T-cell (primary cell): ENCODE measurements at regions not wholly inside any gene's neighbourhood (a gene's known extent, or its start where the extent isn't known, plus 50 kb on each side); places are given as distances from the start of the nearest gene placed in this dataset.

Experiments used
- ATAC-seq, 4 experiments: fragments of 200-7000 bp in 3 of 4; fragments of 150-1000 bp in 1 of 4; cut with Tn5 transposase; replicated peaks in 1 of 4; 1 replicate in 3 of 4; 2 replicates in 1 of 4; pipeline ENCODE4 v1.10.0; 2021; ENCODE audit warnings: moderate library complexity in 3 of 4, mild to moderate bottlenecking in 2 of 4, moderate number of reproducible peaks in 1 of 4
- CTCF ChIA-PET, 2 donors: fragments of 300-600 bp; sonication (Branson Sonifier 250); formaldehyde crosslinking; loops; one replicate each; lab custom pipeline; 2022; ENCODE audit warnings: antibody characterized with exemption in 2 of 2; lab: Charles Lee
- POLR2A ChIA-PET, 2 donors: fragments of 300-600 bp; sonication (Branson Sonifier 250); formaldehyde crosslinking; loops; one replicate each; lab custom pipeline; 2022; ENCODE audit warnings: antibody characterized with exemption in 2 of 2; lab: Charles Lee
- DNase-seq, 35 experiments: peaks; one replicate each; pipeline versions ENCODE4 v3.0.0 to v3.0.0-alpha.2; 2013 to 2023
- H3K27ac ChIP-seq: one replicate; pipeline ENCODE4 v1.5.1; 2013; ENCODE audit warnings: low read length
- H3K27me3 ChIP-seq, 2 experiments: replicated peaks in 1 of 2; 1 replicate in 1 of 2; 2 replicates in 1 of 2; pipeline versions ENCODE4 v1.6.1 to v1.7.0; 2013; ENCODE audit warnings: low read length in 1 of 2, mixed read lengths in 1 of 2; ENCODE audit not compliant: control insufficient read depth in 2 of 2, insufficient read depth in 2 of 2; ENCODE audit errors: extremely low read depth in 1 of 2
- H3K36me3 ChIP-seq, 2 donors: 1 replicate in 1 of 2; 2 replicates in 1 of 2; pipeline versions ENCODE4 v1.6.1 to v1.7.0; 2013; ENCODE audit warnings: low read length in 1 of 2; ENCODE audit not compliant: control insufficient read depth in 2 of 2, insufficient read depth in 1 of 2; ENCODE audit errors: extremely low read depth in 1 of 2
- H3K4me1 ChIP-seq, 2 experiments: 1 replicate in 1 of 2; 2 replicates in 1 of 2; pipeline versions ENCODE4 v1.6.1 to v1.7.0; 2013; ENCODE audit warnings: low read length in 2 of 2, mixed read lengths in 1 of 2; ENCODE audit not compliant: insufficient read depth in 2 of 2, control insufficient read depth in 1 of 2; ENCODE audit errors: extremely low read depth in 1 of 2
- H3K4me3 ChIP-seq, 2 donors: 1 replicate in 1 of 2; 2 replicates in 1 of 2; pipeline versions ENCODE4 v1.5.1 to v1.7.0; 2013; ENCODE audit warnings: mild to moderate bottlenecking in 2 of 2, low read length in 1 of 2, moderate library complexity in 1 of 2; ENCODE audit not compliant: control insufficient read depth in 1 of 2; ENCODE audit errors: extremely low read depth in 1 of 2
- H3K9me3 ChIP-seq: 2 replicates; pipeline ENCODE4 v1.7.0; 2013
- H3K27ac Mint-ChIP-seq, 2 donors: one replicate each; pipeline ENCODE4 v1.8.0; 2020 to 2021; ENCODE audit warnings: mild to moderate bottlenecking in 2 of 2, mixed read lengths in 2 of 2
- H3K27me3 Mint-ChIP-seq, 2 donors: one replicate each; pipeline ENCODE4 v1.8.0; 2021 to 2022; ENCODE audit warnings: mixed read lengths in 2 of 2
- H3K36me3 Mint-ChIP-seq: one replicate; pipeline ENCODE4 v1.8.0; 2021; ENCODE audit warnings: mixed read lengths
- H3K4me1 Mint-ChIP-seq, 3 donors: one replicate each; pipeline ENCODE4 v1.8.0; 2020 to 2022; ENCODE audit warnings: mixed read lengths in 3 of 3, mild to moderate bottlenecking in 1 of 3
- H3K4me3 Mint-ChIP-seq, 3 donors: one replicate each; pipeline ENCODE4 v1.8.0; 2020 to 2022; ENCODE audit warnings: mild to moderate bottlenecking in 3 of 3, mixed read lengths in 3 of 3, moderate library complexity in 3 of 3
- H3K9me3 Mint-ChIP-seq, 3 donors: one replicate each; pipeline ENCODE4 v1.8.0; 2020 to 2022; ENCODE audit warnings: mixed read lengths in 3 of 3
- WGBS: methylation state at CpG from one replicate; pipeline ENCODE4 v1.1.5; 2013; ENCODE audit warnings: missing lambda C conversion rate; ENCODE audit not compliant: insufficient coverage; 5-methylcytosine and 5-hydroxymethylcytosine counted together

DNA sequence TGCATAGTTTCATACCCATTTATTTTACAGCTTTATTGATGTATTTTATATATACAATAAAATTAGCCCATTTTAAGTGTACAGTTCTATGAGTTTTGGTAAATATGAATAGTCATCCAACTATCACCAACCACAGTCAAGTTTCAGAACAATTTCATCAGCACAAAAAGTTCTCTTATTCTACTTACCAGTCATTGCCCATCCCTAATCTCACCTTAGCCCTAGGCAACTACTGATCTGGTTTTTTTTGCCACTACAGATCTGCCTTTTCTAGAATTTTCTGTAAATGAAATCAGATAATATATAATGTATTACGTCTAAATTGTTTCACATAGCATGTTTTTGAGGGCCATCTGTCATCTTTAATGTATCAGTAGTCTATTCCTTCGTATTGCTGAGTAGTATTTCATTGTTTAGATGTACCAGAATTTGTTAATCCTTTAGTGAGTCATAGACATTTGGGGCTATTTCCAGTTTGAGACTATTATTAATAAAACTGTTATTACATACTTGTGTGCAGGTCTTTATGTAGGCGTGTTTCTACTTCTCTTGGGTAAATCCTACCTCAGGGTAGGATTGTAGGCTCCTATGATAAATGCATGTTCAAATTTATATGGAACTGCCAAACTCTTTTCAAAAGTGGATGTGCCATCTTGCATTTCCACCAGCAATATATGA, 198.5 kb upstream of the ADAMTSL1 start:
- DNase-seq (no peak), ATAC-seq (no peak)
- peaks cover 12 to 47% (median 29%) of the 10 kb centered on the region in 3 donors for H3K9me3 Mint-ChIP-seq
- Histone ChIP-seq H3K27me3 (peaks cover 0 to 7% of the 10 kb centered on the region in 2 experiments), H3K9me3 (no peaks in the 10 kb centered on the region), H3K27ac (no peak overlapping the region), H3K36me3 (no peaks in the 10 kb centered on the region), H3K4me1 (no peaks in the 10 kb centered on the region), H3K4me3 (no peak overlapping the region)
- no peaks in the 10 kb centered on the region for H3K4me1 Mint-ChIP-seq
- CTCF ChIA-PET: interaction anchor here in 1 of 2 donors (1.0 kb wide), 1 partner anchor 21 kb away, joined by 3 read pairs; no protein-coding TSS in a partner anchor
- H3K4me3 Mint-ChIP-seq: no peak overlapping the region
- H3K27me3 Mint-ChIP-seq: no peaks in the 10 kb centered on the region
- no peaks in the 10 kb centered on the region for H3K36me3 Mint-ChIP-seq
- POLR2A ChIA-PET: interaction anchor here in 1 of 2 donors (0.6 kb wide), 1 partner anchor 1770 kb away, joined by 3 read pairs; no protein-coding TSS in a partner anchor
- H3K27ac Mint-ChIP-seq: no peak overlapping the region
- WGBS: no CpG with 5 or more reads among the region's 3 CpGs

DNA sequence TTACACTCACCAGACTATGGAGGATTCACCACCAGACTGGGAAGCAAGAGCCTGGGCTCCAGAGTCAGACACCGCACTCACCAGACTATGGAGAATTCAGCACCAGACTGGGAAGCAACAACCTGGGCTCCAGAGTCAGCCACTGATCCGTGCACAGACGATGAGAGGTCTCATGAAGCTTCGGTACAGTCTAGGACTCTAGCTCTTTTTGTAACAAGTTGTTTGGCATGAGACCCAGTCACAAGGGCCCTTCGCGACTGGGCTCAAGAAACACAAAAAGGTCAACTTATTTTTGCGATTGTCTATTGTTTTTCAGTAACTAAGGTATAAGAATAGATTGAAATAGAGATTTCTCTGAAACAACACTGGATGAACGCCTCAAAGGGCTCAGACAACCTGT, 192.7 kb upstream of the ADAMTSL1 start:
- H3K9me3 Mint-ChIP-seq: peaks cover 8 to 24% (median 15%) of the 10 kb centered on the region in 3 donors

DNA sequence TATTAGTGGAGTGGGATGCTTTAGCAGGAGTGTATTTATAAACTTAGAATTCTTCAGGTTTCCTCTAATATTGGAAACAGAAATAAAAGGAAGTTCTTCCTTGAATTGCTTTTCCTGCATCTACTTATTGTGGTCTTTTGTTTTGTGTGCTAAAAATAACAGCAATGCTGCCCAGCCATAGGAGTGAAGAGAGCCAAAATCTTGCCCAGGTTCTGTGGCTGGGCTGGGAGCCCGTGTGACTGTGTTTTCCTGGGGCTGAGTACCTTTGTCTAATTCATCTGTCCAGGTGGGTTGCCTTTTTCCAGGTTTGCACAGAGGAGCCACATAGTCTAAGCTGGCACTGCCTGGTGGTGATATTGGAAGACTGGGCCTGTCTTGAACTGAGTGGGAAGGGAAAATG, 179.7 kb upstream of the ADAMTSL1 start:
- no peak overlapping the region for H3K4me3 Mint-ChIP-seq
- DNase-seq: no peak
- WGBS: 0% methylated on average over 1 of the region's 1 CpG
- no peaks in the 10 kb centered on the region for H3K36me3 Mint-ChIP-seq
- Histone ChIP-seq H3K4me1 (no peaks in the 10 kb centered on the region), H3K36me3 (no peaks in the 10 kb centered on the region), H3K9me3 (no peaks in the 10 kb centered on the region), H3K4me3 (no peak overlapping the region), H3K27me3 (no peaks in the 10 kb centered on the region), H3K27ac (no peak overlapping the region)
- ChIA-PET POLR2A (no interaction called here), CTCF (no interaction called here)
- no peaks in the 10 kb centered on the region for H3K9me3 Mint-ChIP-seq
- peaks cover 0 to 2% of the 10 kb centered on the region in 2 donors for H3K27me3 Mint-ChIP-seq
- H3K4me1 Mint-ChIP-seq: no peaks in the 10 kb centered on the region
- no peak for ATAC-seq
- H3K27ac Mint-ChIP-seq: no peak overlapping the region

More for the DNA sequence above, 192.7 kb upstream of the ADAMTSL1 start:
- Histone ChIP-seq H3K36me3 (no peaks in the 10 kb centered on the region), H3K9me3 (no peaks in the 10 kb centered on the region), H3K27ac (no peak overlapping the region), H3K4me1 (no peaks in the 10 kb centered on the region), H3K4me3 (no peak overlapping the region), H3K27me3 (peaks cover 0 to 7% of the 10 kb centered on the region in 2 experiments)
- WGBS: 84% methylated on average over 4 of the region's 8 CpGs
- Mint-ChIP-seq H3K27me3 (peaks cover 0 to 3% of the 10 kb centered on the region in 2 donors), H3K36me3 (no peaks in the 10 kb centered on the region), H3K27ac (no peak overlapping the region), H3K4me1 (no peaks in the 10 kb centered on the region), H3K4me3 (no peak overlapping the region)
- DNase-seq (no peak), ATAC-seq (no peak)
- CTCF ChIA-PET: interaction anchor here in 1 of 2 donors (0.7 kb wide), 1 partner anchor 15 kb away, joined by 8 read pairs; no protein-coding TSS in a partner anchor
- POLR2A ChIA-PET: no interaction called here

DNA sequence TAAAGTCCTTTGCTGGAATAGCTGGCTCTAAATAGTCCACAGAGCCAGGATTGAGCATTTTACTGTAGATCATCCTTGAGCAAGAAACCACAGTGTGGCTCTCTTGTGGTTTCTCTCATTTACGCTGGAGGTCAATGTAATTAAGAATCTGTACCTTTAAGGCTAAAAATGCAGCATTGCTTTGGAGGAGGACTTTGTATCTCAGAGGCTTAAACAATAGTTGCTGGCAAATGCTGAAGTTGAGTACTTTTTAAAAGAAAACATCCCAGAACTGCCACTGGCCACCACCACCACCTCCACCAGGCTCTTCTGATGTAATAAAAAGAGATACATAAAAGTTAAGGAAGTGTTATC, 177.3 kb upstream of the ADAMTSL1 start:
- Histone ChIP-seq H3K4me3 (no peak overlapping the region), H3K27me3 (no peaks in the 10 kb centered on the region), H3K36me3 (no peaks in the 10 kb centered on the region), H3K4me1 (no peaks in the 10 kb centered on the region), H3K9me3 (no peaks in the 10 kb centered on the region), H3K27ac (no peak overlapping the region)
- ChIA-PET POLR2A (no interaction called here), CTCF (interaction anchor here in 1 of 2 donors (0.6 kb wide), 1 partner anchor 15 kb away, joined by 4 read pairs; no protein-coding TSS in a partner anchor)
- ATAC-seq: no peak
- no peaks in the 10 kb centered on the region for H3K4me1 Mint-ChIP-seq
- DNase-seq: no peak
- H3K27me3 Mint-ChIP-seq: peaks cover 0 to 2% of the 10 kb centered on the region in 2 donors
- no peak overlapping the region for H3K4me3 Mint-ChIP-seq
- no peaks in the 10 kb centered on the region for H3K36me3 Mint-ChIP-seq
- H3K27ac Mint-ChIP-seq: no peak overlapping the region
- WGBS: no CpG with 5 or more reads among the region's 1 CpG
- H3K9me3 Mint-ChIP-seq: no peaks in the 10 kb centered on the region

DNA sequence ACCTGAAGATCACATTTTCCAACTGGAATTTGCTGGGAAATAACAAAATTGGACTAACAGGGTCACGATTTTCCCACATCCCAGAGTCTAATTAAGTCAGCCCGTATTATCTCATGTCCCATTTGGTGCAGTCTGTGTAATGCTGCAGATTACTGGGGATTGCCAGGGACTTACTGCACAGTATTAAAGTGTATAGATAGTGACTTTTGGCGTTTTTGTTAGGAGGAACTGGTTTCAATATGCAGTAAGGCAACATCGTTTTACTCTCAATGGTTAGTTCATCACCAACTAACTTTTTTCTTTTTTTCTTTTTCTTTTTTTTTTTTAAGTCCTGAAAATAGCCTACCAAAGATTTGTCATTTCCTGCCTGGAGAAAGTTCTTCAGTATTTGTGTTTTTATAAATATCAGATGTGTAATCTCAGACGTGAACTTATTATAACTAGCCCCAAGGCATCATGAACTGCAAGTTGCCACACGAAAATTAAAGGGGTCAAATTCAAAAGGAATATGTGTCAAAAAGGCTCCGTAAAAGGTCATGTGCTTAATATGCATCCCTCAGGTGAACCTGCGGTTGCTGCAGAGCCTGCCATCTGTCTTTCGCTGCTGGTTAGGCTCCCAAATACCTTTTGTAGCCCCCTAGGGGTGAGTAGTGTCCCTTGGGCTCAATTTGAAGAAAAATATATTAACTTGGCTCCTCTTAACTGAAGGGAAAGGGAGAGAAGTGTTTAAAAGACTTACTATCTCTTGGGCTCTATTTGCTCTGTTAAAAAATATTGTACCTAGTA, 176.7 kb upstream of the ADAMTSL1 start:
- no peaks in the 10 kb centered on the region for H3K27me3 ChIP-seq
- Mint-ChIP-seq H3K36me3 (no peaks in the 10 kb centered on the region), H3K27me3 (no peaks in the 10 kb centered on the region), H3K4me1 (no peaks in the 10 kb centered on the region), H3K27ac (no peak overlapping the region), H3K9me3 (no peaks in the 10 kb centered on the region), H3K4me3 (no peak overlapping the region)
- no peaks in the 10 kb centered on the region for H3K4me1 ChIP-seq
- ATAC-seq (no peak), DNase-seq (no peak)
- CTCF ChIA-PET: no interaction called here
- H3K36me3 ChIP-seq: no peaks in the 10 kb centered on the region
- WGBS: 62% methylated on average over 2 of the region's 9 CpGs
- POLR2A ChIA-PET: no interaction called here
- H3K27ac ChIP-seq: no peak overlapping the region
- no peak overlapping the region for H3K4me3 ChIP-seq
- no peaks in the 10 kb centered on the region for H3K9me3 ChIP-seq

DNA sequence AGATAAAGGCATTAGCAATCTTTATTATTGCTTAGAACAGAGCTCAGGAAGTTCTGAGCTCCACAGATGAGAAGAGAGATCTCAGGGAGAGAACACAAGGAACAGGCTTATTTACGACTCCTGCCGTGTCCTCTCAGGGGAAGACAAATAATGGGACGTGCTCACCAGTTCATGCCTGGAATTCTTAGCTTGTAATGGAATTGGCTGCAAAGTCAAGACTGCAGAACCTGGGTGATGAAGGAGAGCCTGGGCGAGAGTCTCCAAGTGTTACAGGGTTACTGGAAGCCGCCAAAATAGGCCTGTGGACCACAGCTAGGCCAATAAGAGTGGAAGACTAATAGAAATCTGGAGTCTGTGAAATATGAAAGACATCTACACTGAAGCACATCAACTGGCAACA, 174.5 kb upstream of the ADAMTSL1 start:
- H3K4me3 Mint-ChIP-seq: no peak overlapping the region
- H3K27me3 Mint-ChIP-seq: no peaks in the 10 kb centered on the region
- WGBS: 89% methylated on average over 4 of the region's 5 CpGs
- POLR2A ChIA-PET: no interaction called here
- CTCF ChIA-PET: no interaction called here
- no peaks in the 10 kb centered on the region for H3K4me1 Mint-ChIP-seq
- no peak for DNase-seq
- Histone ChIP-seq H3K4me3 (no peak overlapping the region), H3K27ac (no peak overlapping the region), H3K4me1 (no peaks in the 10 kb centered on the region), H3K27me3 (peaks cover 0 to 2% of the 10 kb centered on the region in 2 experiments), H3K9me3 (no peaks in the 10 kb centered on the region), H3K36me3 (no peaks in the 10 kb centered on the region)
- H3K9me3 Mint-ChIP-seq: no peaks in the 10 kb centered on the region
- ATAC-seq: no peak
- no peaks in the 10 kb centered on the region for H3K36me3 Mint-ChIP-seq
- no peak overlapping the region for H3K27ac Mint-ChIP-seq
